OCI-LY1 (cell line): ENCODE measurements at regions not wholly inside any gene's neighbourhood (a gene's known extent, or its start where the extent isn't known, plus 50 kb on each side); places are given as distances from the start of the nearest gene placed in this dataset.

Source experiments
- EZH2 ChIP-seq: fragments of 200-600 bp; sonication (generic), shearing (Covaris generic); IDR thresholded peaks from 2 replicates; pipeline ENCODE4 v1.8.0; 2017; ENCODE audit warnings: borderline replicate concordance, mixed run types, mild to moderate bottlenecking, antibody characterized with exemption, low read length, moderate library complexity, mixed read lengths
- TF ChIP-seq, protein P1 (sequence below): fragments of 200-600 bp; sonication (generic), shearing (Covaris generic); IDR thresholded peaks from 2 replicates; pipeline ENCODE4 v1.5.1; 2017; ENCODE audit warnings: mild to moderate bottlenecking, antibody characterized with exemption, low read length, moderate library complexity, mixed read lengths

GRCh38 chr3:177300842-177301241, 103.6 kb upstream of the TBL1XR1 start:
- TF ChIP-seq EZH2: no peak
- TF ChIP-seq, protein P1, sequence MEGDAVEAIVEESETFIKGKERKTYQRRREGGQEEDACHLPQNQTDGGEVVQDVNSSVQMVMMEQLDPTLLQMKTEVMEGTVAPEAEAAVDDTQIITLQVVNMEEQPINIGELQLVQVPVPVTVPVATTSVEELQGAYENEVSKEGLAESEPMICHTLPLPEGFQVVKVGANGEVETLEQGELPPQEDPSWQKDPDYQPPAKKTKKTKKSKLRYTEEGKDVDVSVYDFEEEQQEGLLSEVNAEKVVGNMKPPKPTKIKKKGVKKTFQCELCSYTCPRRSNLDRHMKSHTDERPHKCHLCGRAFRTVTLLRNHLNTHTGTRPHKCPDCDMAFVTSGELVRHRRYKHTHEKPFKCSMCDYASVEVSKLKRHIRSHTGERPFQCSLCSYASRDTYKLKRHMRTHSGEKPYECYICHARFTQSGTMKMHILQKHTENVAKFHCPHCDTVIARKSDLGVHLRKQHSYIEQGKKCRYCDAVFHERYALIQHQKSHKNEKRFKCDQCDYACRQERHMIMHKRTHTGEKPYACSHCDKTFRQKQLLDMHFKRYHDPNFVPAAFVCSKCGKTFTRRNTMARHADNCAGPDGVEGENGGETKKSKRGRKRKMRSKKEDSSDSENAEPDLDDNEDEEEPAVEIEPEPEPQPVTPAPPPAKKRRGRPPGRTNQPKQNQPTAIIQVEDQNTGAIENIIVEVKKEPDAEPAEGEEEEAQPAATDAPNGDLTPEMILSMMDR: no peak
